Activated CD4-positive, alpha-beta T cell treated with anti-CD3 and anti-CD28 coated beads, Interleukin-2, amount 50 U/mL, for 4 hours (primary cell): ENCODE measurements at regions not wholly inside any gene's neighbourhood (a gene's known extent, or its start where the extent isn't known, plus 50 kb on each side); places are given as distances from the start of the nearest gene placed in this dataset.
"Not testable (repeated sequence)": the region's sequence is repeated elsewhere in the genome, so short reads cannot be mapped to it uniquely, and the experiment has no call there.

Experiments
- DNase-seq, 2 experiments: peaks; one replicate each; pipeline ENCODE4 v3.0.0-alpha.2; 2020

DNA sequence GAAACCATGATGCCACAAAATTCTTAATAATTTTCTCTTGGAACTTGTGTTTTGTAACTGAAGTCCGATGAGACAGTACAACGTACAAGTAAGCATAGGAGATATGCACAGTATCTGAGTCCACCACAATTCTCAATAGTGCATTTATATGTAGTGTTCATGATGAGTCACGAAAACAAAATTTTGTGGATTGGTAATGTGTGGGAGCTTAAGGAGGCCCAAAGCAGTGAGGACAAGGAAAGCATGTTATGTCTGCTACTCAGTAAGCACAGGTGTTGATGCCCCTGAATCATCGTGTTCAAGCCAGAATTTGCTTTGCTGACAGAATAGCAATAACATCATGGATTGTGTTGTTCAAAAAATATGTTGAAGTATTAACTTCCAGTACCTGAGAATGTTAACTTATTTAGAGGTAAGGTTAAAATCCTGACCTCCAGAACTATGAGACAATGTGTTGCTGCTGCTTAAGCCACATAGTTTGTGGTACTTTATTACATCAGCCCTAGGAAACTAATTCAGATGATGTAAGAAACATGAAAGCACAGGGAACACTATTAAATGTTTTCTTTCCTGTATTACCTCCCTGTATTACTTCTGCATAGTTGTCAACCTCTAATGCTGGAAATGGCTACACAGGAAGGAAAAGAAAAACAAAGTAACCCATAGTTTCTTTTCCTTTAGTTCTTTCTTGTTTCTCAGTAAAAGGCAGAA is 201.3 kb downstream of the SLITRK6 start:
- DNase-seq: no peak

DNA sequence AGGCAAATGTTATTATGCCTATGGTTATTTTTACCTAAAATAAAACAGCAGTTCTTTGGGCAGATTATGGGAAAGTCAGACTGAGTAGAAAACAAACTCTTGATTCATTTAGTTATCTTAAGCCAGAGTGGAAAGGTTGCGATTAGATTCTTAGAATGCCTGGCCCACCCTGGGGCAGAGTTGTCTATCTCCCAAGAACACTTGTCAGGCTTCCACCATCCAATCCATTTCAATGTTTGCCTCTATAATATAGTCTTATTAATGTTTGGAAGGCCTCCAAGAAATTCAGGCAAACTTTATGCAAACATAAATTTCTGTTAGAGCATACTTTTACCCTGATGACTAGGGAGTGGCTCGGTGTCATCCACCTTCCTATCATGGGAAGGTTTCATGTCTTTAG is 207.0 kb downstream of the SLITRK6 start:
- DNase-seq: no peak

DNA sequence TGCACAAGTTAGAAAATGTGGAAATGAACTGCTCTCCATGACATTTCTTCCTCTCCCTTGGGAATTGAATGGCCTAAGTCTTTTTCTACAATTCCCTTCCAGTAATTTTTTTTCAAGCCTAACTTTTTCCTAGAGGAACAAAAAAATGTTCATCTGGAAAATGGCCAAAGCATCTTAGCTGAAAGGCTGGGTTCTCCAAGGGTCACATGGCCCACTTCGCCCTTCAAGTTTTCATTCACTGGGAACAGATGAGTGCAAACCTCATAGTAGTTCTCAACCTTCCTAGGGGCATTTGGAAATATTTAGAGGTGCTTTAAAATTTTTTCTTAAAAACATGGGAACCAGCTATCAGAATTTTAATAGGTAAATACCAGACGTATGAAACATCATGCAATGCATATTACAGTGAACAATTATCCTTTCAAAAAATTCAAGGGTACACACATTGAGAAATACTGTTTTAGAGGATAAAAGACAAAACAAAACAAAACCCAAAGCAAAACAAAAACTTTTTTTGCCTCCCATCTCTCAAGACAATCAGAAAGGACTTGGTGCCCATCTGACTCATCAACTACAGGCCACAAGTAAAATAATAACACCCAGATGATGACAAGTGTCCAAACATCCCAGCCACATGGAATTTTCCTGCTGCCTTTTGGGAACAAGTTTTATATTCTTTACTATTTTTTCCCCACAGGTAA is 208.8 kb downstream of the SLITRK6 start:
- DNase-seq: no peak

DNA sequence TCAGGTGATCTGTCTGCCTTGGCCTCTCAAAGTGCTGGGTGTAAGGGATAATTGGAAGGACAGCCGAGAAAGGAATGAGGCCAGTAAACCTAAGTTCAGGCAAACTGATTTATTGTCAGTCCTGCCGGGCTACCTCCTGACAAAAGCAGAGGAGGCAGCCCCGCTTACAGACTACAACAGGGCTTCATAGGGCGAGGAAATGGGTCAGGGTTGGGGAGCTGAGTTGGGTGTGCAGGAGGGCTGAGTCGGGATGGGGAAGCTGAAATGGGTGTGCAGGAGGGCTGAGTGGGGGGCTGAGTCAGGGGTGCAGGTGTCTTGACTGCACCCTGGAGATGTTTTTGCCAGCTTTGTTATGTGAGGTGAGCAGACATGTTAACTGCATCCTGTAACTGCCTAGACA is 210.2 kb downstream of the SLITRK6 start:
- DNase-seq: no peak

DNA sequence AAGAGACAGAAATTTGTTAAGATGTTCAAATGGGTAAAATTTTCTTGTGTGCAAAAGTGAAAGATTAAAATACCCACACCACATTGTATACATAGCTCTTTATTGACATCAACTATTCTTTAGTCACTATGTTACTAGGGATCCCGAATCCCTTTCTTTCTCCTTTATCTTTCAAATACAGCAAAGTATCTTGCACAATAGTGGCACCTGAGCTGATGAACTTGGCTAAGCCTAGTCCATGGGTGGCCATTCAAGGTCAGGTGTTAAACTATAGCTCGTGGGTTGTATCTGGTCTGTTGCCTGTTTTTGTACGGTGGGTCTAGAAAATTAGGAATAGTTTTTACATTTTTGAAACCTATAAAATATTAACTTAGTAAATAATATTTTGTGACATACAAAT is 210.9 kb downstream of the SLITRK6 start:
- DNase-seq: no peak

DNA sequence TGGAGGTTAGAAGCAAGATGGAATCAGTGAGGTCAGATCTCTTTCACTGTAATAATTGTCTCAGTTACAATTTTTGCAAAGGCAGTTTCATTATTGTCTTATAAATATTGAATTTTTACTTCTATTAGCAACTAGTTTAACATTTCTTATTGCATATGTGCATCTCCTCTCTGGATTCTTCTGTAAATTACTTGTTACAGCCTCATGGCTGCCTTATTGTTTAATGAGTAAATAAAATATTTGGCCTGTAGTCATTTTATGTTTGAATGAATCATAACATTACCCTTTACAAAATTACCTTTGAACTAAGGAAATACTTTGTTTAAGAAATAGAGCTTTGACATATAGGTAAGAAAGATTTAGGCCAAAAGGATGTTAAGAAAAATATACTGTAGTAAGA is 212.4 kb downstream of the SLITRK6 start:
- no peak for DNase-seq

DNA sequence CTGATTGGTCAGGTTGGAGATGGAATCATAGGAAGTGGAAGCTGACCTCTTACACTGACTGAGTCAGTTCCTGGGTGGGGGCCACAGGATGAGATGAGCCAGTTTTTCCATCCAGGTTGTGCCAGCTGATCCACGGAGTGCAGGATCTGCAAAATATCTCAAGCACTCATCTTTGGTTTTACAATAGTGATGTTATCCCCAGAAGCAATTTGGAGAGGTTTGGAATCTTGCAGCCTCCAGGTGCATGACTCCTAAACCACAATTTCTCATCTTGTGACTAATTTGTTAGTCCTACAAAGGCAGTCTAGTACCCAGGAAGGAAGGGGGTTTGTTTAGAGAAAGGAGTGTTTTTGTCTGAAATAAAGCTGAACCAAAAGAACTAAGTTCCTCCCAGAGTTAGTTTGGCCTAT is 212.8 kb downstream of the SLITRK6 start:
- DNase-seq: no peak

DNA sequence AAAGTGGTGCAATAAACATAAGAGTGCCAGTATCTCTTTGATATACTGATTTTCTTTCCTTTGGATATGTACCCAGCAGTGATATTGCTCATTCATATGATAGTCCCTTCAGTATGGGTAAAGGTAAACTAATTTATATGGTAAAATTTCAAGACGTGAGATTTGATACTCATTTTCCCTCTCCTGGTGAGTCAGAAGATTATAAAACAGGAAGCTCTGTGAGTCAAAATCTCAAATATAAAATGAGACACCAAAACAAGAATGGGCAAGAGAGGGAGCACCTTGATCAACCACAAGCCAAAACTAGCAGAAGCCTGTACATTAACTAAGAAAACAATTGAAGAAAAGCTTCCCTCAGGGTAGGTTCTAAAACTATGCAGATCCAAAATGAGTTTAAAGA is 216.3 kb downstream of the SLITRK6 start:
- no peak for DNase-seq

DNA sequence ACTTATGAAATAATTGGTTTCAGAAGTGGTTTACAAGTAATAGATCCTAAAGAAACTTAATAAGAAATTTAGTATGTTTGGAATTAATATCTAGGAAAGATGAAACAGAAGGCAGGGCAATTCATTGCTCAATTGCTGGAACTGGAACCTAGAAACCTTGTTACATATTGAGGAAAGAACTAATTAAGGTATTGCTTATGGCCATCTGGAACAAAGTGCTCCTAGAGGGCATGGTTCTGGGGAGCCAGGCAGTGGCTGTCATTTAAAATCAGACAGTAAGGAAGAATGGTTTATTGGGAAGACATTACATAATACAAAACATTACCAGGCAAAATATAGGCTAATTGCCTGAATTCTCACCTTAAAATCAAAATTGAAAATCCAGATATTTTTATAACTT is 224.1 kb downstream of the SLITRK6 start:
- no peak for DNase-seq

DNA sequence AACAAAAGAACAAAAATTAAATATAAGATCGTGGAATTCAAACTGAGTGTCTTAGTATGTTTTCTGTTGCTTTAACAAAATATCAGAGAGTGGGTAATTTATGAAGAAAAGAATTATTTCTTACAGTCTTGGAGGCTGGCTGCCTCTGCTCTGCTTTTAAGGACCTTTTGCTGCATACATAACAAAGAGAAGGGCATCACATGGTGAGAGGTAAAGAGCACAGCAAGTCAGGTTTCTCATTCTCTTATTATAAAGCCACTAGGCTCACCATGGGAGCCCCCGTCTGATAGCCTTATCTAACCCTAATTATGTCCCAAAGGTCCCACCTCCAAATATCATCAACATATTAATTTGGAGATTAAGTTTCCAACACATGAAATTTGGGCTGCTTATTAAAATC is 231.3 kb downstream of the SLITRK6 start:
- DNase-seq: no peak

DNA sequence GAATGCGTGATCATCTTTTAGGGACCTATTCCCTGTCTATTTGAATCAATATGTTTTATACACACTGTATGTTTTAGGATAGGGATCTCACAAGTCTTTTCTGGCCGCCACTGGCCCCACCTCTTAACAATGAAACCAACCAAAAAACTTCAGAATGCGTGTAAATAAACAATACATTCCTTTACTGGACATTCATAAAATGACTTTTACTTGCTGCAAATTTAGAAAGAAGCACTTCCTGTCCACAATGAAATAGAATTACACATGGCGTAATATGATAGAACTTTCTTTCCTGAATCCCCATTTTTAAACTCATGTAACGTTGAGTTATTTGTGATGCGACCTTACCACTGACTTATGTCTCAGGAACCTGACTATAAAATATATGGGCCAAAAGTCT is 233.6 kb downstream of the SLITRK6 start:
- DNase-seq: no peak

DNA sequence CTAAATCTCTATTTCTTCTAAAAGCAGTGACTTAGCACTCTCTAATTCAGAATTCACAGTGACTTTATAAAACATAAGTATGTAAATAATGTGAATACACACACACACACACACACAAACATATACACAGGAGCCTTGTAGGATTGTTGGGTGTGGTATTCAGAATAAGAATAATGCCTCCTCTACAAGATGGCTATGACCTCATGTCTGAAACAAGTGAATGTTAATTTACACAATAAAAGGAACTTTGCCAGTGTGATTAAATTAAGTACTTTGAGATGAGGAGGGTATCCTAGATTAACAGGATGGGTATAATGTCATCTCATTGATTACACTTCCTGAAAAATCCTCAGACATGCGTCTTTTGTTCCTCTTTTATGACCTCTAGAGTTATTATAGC is 234.6 kb downstream of the SLITRK6 start:
- no peak for DNase-seq

DNA sequence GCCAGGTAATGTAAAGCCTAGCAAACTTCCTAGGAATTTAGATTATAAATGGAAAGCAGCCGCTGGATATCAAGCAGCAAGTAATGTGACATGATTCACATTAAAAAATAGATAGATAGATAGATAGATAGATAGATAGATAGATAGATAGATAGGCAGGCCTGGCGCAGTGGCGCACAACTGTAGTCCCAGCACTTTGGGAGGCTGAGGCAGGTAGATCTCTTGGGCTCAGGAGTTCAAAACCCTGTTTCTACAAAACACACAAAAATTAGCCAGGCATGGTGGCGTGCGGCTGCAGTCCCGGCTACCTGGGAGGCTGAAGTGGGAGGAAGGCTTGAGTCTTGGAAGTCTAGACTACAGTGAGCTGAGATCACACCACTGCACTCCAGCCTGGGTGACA is 236.9 kb downstream of the SLITRK6 start:
- DNase-seq: no peak

DNA sequence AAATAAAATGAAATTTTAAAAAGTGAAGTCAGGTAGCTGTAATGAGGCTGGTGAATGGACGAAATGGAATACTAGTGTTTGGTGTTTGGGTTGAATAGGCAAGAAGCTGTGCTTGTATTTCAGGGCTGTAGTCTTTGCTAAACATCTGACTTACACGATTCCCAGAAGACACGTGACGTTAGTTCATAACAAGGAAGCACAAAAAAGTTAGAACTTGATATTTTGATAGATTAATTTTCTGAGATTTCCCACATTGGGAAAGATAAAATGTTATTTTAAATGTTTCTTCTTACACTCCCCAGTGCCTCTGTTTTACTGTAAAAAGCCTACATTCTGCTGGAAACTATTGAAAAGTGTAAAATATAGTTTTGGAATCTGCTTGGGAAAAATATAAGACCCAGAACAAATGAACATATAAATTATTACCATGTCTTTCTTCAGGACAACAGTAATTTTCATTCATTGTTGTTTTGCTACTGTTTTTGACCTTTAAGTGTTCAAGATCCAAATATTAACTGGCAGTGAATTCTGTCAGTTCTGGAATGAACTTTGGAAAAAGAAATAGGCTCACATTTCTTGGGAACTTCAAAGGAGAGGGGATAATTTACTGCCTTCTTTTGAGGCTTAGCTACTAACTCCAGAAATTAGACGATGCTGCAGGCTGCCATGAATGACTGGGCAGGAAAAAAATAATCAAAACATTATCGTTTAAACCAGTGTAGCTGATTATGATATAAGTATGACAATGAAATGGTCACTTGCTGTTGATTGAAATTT is 241.3 kb downstream of the SLITRK6 start:
- no peak for DNase-seq

DNA sequence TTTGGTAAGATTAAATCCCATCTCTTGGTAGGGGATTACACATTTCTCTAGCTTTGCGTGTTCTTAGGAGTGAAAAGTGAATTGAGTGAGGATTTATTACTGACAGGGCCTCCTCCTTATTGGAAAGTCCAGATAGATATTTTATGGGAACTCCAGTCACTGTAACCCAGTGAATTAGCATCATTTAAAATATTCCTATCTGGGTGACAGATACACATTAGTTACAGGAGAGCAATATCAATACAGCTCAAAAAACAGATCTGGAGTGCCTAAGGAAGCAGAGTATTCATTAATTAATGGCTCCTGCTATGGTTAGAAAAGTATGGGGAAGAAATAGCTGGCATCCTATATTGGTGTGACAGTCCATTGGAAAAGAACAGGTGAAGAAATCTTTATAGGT is 248.2 kb downstream of the SLITRK6 start:
- no peak for DNase-seq

DNA sequence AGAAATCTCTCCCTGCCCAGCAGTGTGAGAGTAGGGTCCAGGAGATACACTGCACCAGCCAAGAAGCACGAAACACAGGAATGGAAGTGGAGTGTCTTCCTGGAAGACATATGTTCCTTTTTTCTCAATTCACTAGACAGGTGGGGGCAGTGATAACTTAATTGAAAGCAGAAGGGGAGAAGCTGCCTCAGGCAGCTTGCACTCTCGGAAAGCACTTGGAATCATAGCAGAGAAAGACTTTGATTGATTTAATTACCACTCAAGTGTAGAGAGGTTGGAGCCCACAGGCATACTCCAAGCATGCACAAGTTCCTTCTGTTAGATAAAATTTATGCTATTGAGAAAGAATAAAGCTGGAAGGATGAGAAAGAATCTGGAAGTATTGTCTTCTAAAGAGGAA is 249.4 kb downstream of the SLITRK6 start:
- no peak for DNase-seq

DNA sequence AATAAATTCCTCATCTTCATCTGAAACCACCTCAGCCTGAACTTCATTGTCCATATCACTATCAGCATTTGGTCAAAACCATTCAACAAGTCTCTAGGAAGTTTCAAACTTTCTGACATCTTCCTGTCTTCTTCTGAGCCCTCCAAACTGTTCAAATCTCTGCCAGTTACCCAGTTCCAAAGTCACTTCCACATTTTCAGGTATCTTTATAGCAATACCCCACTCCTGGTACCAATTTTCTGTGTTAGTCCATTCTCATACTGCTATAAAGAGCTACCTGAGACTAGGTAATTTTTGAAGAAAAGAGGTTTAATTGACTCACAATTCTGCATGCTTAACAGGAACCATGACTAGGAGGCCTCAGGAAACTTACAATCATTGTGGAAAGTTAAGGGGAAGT is 250.4 kb downstream of the SLITRK6 start:
- DNase-seq: not testable (repeated sequence)

DNA sequence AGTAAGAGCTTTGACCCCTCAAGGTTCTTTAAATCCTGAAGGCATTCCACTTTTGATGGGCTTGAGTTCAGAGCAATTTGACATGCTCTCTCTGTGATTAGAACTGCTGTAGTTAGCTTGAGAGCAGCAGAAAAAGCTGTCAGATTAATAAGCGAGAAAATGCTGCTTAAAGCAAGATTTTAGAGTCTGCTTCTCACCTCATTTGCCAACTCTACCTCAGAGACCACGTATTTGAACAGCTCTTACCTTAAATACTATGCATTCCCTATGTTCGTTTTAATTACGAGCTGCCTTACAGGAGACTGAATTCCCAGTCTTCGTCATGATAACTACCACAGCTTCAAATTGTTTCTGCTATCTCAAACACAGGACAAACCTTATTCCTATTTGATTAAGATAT is 253.4 kb downstream of the SLITRK6 start:
- no peak for DNase-seq

DNA sequence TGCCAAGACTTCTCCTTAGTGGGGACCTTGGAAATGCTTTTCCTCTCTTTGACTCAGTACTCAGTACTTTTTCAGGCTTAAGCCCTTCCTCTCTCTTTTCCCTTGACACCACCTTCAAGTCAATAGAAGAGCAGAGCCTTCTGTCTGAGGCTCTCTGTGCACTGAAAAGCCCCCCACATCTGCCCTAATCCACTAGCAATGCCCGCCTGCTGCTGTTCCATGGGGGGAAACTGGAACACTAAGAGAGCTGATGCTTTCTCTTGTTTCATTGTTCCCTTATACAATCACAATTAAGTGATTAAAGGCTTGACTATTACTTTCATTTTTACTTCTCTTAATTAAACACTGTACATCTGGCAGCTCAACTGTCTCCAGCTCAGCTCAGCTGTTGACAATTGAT is 254.5 kb downstream of the SLITRK6 start:
- DNase-seq: no peak

DNA sequence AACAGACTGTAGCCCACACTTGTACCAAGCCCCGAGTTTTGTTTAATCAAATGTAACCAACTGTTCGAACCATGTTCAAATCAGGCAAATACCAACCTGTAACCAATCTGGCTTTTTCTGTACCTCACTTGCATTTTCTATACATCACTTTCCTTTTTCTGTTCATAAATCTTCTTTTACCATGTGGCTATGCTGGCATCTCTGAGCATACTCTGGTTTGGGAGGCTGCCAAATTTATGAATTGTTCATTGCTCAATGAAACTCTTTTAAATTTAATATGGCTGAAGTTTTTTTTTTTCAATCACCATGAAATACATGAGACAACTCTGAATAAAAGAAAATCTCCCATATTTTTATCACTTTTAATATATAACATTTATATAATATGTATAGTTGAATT is 256.1 kb downstream of the SLITRK6 start:
- no peak for DNase-seq

DNA sequence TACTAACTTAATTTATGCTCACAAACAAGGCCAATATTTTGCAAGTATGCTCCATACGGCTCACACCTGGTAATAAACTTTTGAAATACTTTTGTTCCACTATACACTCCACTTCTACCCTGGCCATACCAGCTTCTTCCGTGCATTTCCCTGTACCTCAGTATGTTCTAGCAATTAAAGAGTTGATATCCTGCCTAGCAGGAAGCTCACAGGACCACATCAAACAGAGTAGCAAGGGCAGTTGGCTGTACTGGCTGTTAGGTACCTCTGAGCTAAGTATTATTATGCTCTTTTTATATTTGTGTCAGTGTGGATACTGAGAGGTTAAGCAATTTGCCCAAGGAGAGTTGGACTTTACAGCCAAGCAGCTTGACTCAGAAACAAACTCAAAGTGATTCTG is 257.7 kb downstream of the SLITRK6 start:
- no peak for DNase-seq

DNA sequence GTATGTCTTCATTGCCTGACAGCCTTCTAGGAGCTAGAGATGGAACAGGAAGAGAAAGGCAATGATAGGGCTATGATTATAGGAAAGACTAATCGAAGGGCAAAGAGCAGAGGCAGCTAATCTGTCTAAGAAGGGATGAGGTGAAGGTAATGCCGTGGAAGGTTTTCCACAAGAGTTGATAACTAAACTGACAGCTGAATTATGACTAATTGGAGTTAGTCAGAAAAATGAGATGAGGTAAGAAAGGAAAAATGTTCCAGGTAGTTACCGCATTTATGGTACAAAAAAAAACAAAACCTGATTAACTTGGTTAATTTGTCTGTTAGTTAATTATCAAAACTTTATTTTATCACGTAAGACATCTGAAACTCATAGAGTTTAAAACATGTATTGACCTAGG is 260.3 kb downstream of the SLITRK6 start:
- DNase-seq: no peak

DNA sequence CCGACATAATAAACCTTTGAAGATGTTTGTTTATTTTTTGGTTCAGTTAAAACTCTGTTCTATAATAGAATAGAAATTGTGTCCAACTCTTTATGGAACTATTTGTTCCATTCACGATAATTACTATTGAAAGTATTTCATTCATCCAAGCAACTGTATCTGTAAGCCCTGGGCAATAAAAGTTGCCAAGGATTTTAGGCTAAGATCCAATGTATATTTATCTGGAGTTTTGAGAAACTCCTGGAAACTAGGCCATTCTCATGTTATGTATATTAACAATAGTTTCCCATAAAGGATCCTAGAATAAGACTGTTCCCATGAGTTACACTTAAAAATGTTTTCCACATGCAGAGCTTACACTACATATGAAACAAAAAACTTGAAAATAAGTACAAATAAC is 261.6 kb downstream of the SLITRK6 start:
- DNase-seq: no peak

DNA sequence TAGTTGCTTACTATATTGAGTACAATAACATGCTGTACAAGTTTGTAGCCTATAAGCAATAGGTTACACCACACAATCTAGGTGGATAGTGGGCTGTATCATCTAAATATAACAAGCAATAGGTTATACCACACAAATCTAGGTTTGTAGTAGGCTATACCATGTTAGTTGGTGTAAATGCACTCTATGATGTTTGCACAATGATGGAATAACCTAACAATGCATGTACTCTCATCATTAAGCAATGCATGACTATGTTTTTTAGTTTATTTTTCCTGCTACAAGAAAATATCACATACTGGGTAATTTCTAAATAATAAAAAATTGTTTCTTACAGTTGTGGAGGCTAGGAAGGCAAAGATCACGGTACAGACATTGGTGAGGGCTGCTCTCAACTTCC is 262.5 kb downstream of the SLITRK6 start:
- no peak for DNase-seq
